Suprapubic skin (tissue), 4 donors: ENCODE measurements at regions not wholly inside any gene's neighbourhood (a gene's known extent, or its start where the extent isn't known, plus 50 kb on each side); places are given as distances from the start of the nearest gene placed in this dataset.
"Not testable (repeated sequence)": the region's sequence is repeated elsewhere in the genome, so short reads cannot be mapped to it uniquely, and the experiment has no call there.

Source experiments
- DNase-seq, 2 donors: peaks; one replicate each; pipeline ENCODE4 v3.0.0-alpha.2; 2019; ENCODE audit warnings: low spot score in 2 of 2
- H3K27ac ChIP-seq: fragments of 200-600 bp; sonication (generic); one replicate; pipeline ENCODE4 v1.5.1; 2019
- H3K27me3 ChIP-seq: fragments of 200-600 bp; sonication (generic); one replicate; pipeline ENCODE4 v1.5.1; 2019
- H3K36me3 ChIP-seq: fragments of 200-600 bp; sonication (generic); one replicate; pipeline ENCODE4 v1.5.1; 2019
- H3K4me1 ChIP-seq: fragments of 200-600 bp; sonication (generic); one replicate; pipeline ENCODE4 v1.5.1; 2019
- H3K4me3 ChIP-seq: fragments of 200-600 bp; sonication (generic); one replicate; pipeline ENCODE4 v1.5.1; 2019; ENCODE audit warnings: mild to moderate bottlenecking
- H3K9me3 ChIP-seq: fragments of 200-600 bp; sonication (generic); one replicate; pipeline ENCODE4 v1.5.1; 2019
- EP300 ChIP-seq: sonication (generic); formaldehyde crosslinking; IDR thresholded peaks from one replicate; pipeline ENCODE4 v1.6.1; 2017; ENCODE audit warnings: antibody characterized with exemption
- POLR2A ChIP-seq, 2 donors: fragments of 450-650 bp; IDR thresholded peaks; one replicate each; pipeline ENCODE4 v1.6.1; 2017; ENCODE audit warnings: antibody characterized with exemption in 2 of 2, mild to moderate bottlenecking in 2 of 2, moderate library complexity in 2 of 2
- POLR2AphosphoS5 ChIP-seq, 3 donors: sonication (generic); formaldehyde crosslinking; IDR thresholded peaks; one replicate each; pipeline ENCODE4 v1.6.1; 2017; ENCODE audit warnings: antibody characterized with exemption in 3 of 3
- WGBS: methylation state at CpG from one replicate; pipeline ENCODE4 v1.1.5; 2018; 5-methylcytosine and 5-hydroxymethylcytosine counted together
- TF ChIP-seq, protein P1 (sequence below), 2 donors: fragments of 200-600 bp in 1 of 2; fragments of 450-650 bp in 1 of 2; sonication (generic) in 1 of 2; IDR thresholded peaks; one replicate each; pipeline ENCODE4 v1.5.1; 2016 to 2019; ENCODE audit warnings: antibody characterized with exemption in 2 of 2, mild to moderate bottlenecking in 1 of 2, moderate library complexity in 1 of 2

GRCh38 chr2:36165132-36165531 lies 190.4 kb upstream of the CRIM1 start:
- WGBS: 91% methylated on average over 4 of the region's 4 CpGs
- Histone ChIP-seq H3K27ac (no peak overlapping the region), H3K4me1 (no peaks in the 10 kb centered on the region), H3K9me3 (no peaks in the 10 kb centered on the region), H3K36me3 (no peaks in the 10 kb centered on the region), H3K4me3 (no peak overlapping the region), H3K27me3 (no peaks in the 10 kb centered on the region)
- no peak for TF ChIP-seq EP300
- no peak for DNase-seq

DNA sequence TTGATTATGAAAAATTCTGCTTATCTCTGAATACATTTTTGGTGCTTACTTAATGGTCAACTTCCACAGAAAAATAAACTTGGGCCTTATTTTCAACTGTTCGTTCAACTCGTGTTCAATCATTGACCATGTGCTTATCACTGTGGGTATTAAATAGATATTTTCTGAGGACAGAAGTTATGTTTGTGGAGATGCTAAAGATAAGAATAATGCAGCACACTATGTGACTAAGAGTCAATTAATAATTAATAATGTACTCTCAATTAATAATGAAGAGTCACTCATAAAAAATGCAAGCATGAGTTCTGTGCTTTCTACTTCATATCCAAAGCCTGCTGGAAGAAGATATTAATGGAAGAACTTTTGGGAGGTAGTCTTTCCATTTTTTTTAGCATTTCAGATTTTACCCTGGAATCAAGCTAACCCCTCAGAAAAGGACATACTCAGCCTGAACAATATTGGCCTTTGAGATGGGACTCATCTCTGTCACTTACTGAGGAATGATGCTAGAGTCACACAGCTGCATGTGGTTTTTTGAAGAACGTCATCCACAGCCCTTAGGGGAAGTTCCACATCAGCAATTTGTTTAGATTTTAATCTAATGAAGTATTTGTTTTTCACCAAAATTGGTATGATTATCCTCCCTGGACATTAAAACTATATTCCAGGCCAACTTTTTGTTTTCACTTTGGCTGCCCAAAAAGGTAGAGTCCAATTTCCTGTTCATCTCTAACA lies 191.9 kb upstream of the CRIM1 start:
- H3K4me1 ChIP-seq: no peaks in the 10 kb centered on the region
- H3K36me3 ChIP-seq: no peaks in the 10 kb centered on the region
- 66% methylated on average over 3 of the region's 3 CpGs for WGBS
- TF ChIP-seq EP300 (no peak), POLR2AphosphoS5 (IDR thresholded peaks at IDR 0.05) (no peak), POLR2A (IDR thresholded peaks at IDR 0.05) (no peak)
- TF ChIP-seq, protein P1, sequence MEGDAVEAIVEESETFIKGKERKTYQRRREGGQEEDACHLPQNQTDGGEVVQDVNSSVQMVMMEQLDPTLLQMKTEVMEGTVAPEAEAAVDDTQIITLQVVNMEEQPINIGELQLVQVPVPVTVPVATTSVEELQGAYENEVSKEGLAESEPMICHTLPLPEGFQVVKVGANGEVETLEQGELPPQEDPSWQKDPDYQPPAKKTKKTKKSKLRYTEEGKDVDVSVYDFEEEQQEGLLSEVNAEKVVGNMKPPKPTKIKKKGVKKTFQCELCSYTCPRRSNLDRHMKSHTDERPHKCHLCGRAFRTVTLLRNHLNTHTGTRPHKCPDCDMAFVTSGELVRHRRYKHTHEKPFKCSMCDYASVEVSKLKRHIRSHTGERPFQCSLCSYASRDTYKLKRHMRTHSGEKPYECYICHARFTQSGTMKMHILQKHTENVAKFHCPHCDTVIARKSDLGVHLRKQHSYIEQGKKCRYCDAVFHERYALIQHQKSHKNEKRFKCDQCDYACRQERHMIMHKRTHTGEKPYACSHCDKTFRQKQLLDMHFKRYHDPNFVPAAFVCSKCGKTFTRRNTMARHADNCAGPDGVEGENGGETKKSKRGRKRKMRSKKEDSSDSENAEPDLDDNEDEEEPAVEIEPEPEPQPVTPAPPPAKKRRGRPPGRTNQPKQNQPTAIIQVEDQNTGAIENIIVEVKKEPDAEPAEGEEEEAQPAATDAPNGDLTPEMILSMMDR (IDR thresholded peaks at IDR 0.05): no peak
- H3K9me3 ChIP-seq: no peaks in the 10 kb centered on the region
- no peak overlapping the region for H3K27ac ChIP-seq
- no peaks in the 10 kb centered on the region for H3K27me3 ChIP-seq
- H3K4me3 ChIP-seq: no peak overlapping the region
- no peak for DNase-seq

DNA sequence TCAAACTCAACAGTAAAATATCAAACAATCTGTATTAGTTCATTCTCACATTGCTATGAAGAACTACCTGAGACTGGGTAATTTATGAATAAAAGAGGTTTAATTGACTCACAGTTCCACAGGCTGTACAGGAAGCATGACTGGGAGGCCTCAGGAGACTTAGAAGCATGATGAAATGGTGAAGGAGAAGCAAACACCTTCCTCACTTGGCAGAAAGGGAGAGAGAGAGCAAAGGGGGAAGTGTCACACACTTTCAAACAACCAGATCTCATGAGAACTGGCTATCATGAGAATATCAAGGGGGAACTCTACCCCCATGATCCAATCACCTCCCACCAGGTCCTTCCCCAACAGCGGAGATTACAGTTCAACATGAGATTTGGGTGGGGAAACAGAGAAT lies 198.5 kb upstream of the CRIM1 start:
- H3K27me3 ChIP-seq, H3K36me3 ChIP-seq, DNase-seq, H3K27ac ChIP-seq, H3K4me3 ChIP-seq, H3K4me1 ChIP-seq, H3K9me3 ChIP-seq: not testable (repeated sequence)
- 96% methylated on average over 1 of the region's 1 CpG for WGBS

DNA sequence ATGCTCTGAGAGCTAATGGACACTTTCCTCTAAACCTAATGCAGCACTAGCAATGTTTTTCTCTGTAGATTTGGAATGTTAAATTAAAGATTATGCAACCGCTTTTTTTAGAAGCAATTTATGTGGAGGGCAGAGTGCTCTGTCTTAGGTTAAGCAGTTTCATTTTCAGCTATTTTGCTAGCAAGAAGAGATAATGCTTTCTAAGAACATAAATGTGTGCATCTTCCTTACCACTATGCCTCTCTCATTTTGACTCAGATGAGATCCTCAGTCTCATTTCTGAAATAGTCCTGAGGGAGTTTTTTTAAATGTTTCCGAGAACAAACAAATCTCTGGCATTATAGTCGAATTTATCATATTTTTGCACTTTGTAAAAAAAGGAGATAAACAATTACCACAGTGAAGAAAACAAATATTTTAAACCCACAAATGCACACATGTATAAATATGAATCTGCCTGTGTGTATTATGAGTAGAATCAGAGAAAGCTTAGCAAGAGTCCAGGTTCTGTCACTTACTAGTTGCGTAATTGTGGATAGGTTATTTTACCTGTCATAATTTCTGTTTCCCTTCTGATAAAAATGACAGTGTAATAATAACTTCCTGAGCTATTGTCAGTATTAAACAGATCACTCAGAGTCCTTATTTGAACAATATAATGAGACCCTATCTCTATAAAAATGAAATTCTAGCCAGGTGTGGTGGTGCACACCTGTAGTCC lies 207.7 kb upstream of the CRIM1 start:
- Histone ChIP-seq H3K9me3 (no peaks in the 10 kb centered on the region), H3K4me3 (no peak overlapping the region), H3K27me3 (no peaks in the 10 kb centered on the region), H3K4me1 (no peaks in the 10 kb centered on the region), H3K27ac (no peak overlapping the region), H3K36me3 (no peaks in the 10 kb centered on the region)
- DNase-seq: no peak
- no peak for TF ChIP-seq POLR2AphosphoS5 (IDR thresholded peaks at IDR 0.05)
- TF ChIP-seq, protein P1 (IDR thresholded peaks at IDR 0.05): no peak
- no peak for TF ChIP-seq POLR2A (IDR thresholded peaks at IDR 0.05)
- no peak for TF ChIP-seq EP300
- WGBS: 60% methylated on average over 4 of the region's 4 CpGs

- TF ChIP-seq EP300: no peak
- Histone ChIP-seq H3K9me3 (no peaks in the 10 kb centered on the region), H3K4me3 (no peak overlapping the region), H3K4me1 (no peaks in the 10 kb centered on the region), H3K36me3 (no peaks in the 10 kb centered on the region), H3K27me3 (no peaks in the 10 kb centered on the region), H3K27ac (no peak overlapping the region)
- WGBS: 85% methylated on average over 5 of the region's 5 CpGs
- DNase-seq: no peak
Observed at GRCh38 chr2:36146765-36147164, 208.8 kb upstream of the CRIM1 start.

DNA sequence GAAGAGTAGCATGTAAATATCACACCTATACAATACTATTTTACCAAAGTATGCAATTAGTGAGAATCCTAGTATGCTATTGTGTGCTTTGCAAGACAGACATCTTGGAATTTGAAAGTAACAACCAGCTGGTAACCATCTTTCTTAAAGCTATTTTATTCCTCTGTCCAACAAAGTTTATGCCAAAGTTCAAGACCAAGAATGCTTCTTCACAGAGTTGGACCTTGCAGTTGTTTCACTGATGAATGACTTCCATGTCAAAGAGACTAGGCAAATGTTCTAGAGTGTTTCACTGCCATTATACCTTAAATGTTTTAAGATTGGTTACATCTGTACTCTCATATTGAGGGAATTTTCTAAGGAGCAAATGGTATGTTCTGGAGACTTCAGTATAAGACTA lies 215.2 kb upstream of the CRIM1 start:
- Histone ChIP-seq H3K9me3 (no peaks in the 10 kb centered on the region), H3K36me3 (no peaks in the 10 kb centered on the region), H3K4me3 (no peak overlapping the region), H3K4me1 (no peaks in the 10 kb centered on the region), H3K27me3 (no peaks in the 10 kb centered on the region), H3K27ac (no peak overlapping the region)
- no peak for DNase-seq
- TF ChIP-seq POLR2A (IDR thresholded peaks at IDR 0.05) (no peak), POLR2AphosphoS5 (IDR thresholded peaks at IDR 0.05) (no peak), EP300 (no peak)
- TF ChIP-seq, protein P1 (IDR thresholded peaks at IDR 0.05): no peak
